ENCODE measurements at regions not wholly inside any gene's neighbourhood (a gene's known extent, or its start where the extent isn't known, plus 50 kb on each side); places are given as distances from the start of the nearest gene placed in this dataset.

DNA sequence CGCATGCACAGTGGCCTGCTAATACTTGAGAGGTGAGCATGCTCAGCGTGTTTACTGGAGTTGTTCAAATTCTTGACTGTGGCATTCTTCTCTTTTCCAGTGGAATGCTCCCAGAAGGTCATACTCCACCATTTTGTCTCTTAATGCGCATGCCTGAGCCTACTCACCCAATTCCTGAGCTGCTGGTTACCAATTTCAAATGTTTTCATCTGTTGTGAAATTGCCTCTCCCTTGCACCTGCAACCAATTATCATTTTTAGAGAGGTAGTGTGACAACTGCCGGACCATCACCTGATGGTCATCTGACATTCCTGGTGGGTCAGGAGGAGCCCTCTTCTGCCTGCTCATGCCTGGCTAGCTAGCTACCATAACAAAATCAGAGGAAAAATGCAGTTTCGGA lies 82.2 kb upstream of the LIFR start:
- H3K36me3 ChIP-seq = no peaks in the 10 kb centered on the region
- no peak for TF ChIP-seq POLR2A (IDR thresholded peaks at IDR 0.05)
- ATAC-seq (no peak), DNase-seq (no peak)
- H3K4me3 ChIP-seq = no peak overlapping the region
- no peaks in the 10 kb centered on the region for H3K27me3 ChIP-seq
- intact Hi-C loops (cut with DNase I; ENCODE audit: low total_unique reads) = no loop called here
- H3K27ac ChIP-seq = no peak overlapping the region
- no peaks in the 10 kb centered on the region for H3K9me3 ChIP-seq
- in situ Hi-C loops (cut with MboI; ENCODE audit: low sequenced_read_pairs in 4 of 4) = no loop called here
- H3K4me1 ChIP-seq = no peaks in the 10 kb centered on the region

DNA sequence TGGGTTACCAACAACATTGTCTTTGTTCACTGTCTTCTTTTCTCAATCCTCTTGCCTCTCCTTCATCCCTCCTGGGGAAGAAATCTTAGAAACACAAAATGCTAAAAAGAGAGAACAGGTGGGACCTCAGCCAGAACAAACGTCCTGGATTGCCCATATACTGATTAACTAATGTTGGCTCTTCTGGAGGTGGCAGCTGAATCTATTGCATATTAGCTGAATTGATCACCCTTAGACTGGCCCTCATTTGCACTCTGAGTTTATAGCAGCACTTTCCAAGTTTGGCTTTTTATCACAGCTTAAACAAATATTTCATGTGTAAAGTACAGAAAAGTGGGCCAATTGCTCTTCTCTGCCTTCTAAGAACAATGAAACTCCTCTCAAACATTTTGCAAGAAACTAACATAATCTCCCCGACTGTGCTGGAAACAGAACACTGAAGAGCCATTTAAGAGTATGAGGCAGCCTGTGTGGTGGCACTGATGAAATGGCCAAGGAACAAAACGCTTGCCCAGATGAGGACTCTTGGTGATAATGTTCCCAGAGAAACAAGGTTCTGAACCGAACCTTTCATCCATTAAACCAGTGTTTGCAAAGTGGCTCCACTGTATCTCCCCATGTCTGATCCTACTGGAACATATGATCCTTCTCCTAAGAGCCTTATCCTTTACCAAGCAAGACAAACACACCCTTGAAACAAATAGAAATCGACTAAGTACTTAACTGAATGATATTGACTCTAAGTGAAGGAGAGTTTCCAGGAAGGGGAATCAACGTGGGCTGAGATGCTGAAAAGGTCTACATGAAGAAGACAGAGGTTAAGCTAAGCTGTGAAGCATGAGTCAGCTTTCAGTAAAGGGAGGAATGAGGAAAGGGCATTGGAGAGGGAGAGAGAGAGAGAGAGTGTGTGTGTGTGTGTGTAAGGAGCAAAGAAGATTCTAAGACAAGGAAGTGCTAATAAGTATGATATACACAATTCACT lies 83.2 kb upstream of the LIFR start:
- H3K27ac ChIP-seq = no peak overlapping the region
- in situ Hi-C loops (cut with MboI; ENCODE audit: low sequenced_read_pairs in 4 of 4) (no loop called here), intact Hi-C loops (cut with DNase I; ENCODE audit: low total_unique reads) (no loop called here)
- ATAC-seq (no peak), DNase-seq (no peak)
- H3K9me3 ChIP-seq = no peaks in the 10 kb centered on the region
- no peak overlapping the region for H3K4me3 ChIP-seq
- no peak for TF ChIP-seq POLR2A (IDR thresholded peaks at IDR 0.05)
- TF ChIP-seq, protein P1, sequence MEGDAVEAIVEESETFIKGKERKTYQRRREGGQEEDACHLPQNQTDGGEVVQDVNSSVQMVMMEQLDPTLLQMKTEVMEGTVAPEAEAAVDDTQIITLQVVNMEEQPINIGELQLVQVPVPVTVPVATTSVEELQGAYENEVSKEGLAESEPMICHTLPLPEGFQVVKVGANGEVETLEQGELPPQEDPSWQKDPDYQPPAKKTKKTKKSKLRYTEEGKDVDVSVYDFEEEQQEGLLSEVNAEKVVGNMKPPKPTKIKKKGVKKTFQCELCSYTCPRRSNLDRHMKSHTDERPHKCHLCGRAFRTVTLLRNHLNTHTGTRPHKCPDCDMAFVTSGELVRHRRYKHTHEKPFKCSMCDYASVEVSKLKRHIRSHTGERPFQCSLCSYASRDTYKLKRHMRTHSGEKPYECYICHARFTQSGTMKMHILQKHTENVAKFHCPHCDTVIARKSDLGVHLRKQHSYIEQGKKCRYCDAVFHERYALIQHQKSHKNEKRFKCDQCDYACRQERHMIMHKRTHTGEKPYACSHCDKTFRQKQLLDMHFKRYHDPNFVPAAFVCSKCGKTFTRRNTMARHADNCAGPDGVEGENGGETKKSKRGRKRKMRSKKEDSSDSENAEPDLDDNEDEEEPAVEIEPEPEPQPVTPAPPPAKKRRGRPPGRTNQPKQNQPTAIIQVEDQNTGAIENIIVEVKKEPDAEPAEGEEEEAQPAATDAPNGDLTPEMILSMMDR (IDR thresholded peaks at IDR 0.05 in 4 of 5, conservative IDR thresholded peaks at IDR 0.05 in 1 of 5) = no peak
- no peaks in the 10 kb centered on the region for H3K36me3 ChIP-seq
- H3K4me1 ChIP-seq = no peaks in the 10 kb centered on the region
- H3K27me3 ChIP-seq = no peaks in the 10 kb centered on the region

DNA sequence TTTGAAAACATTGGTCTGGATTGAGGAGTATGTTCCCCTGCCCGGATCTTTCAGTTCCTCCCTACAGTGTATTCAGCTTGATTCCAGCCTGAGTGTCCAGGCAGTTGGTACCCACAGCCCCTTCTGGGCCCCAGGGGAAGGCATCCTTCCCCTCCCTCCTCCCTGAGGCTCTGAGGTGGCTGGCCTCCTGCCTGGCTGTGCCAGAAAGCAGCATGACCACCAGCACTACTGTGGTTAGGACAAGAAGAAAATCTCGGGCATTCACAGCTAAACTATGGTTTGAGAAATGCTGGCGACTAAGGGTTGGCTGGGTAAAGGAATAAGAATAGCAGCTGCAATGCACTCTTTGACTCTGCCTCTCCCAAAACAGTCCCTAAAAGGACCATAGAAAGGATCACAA lies 84.6 kb upstream of the LIFR start:
- no peaks in the 10 kb centered on the region for H3K9me3 ChIP-seq
- no peak for TF ChIP-seq POLR2A (IDR thresholded peaks at IDR 0.05)
- TF ChIP-seq, protein P1 (IDR thresholded peaks at IDR 0.05 in 4 of 5, conservative IDR thresholded peaks at IDR 0.05 in 1 of 5) = no peak
- H3K4me3 ChIP-seq = no peak overlapping the region
- no peaks in the 10 kb centered on the region for H3K27me3 ChIP-seq
- DNase-seq (no peak), ATAC-seq (peak in 1 of 2 donors; percentile 32)
- intact Hi-C loops (cut with DNase I; ENCODE audit: low total_unique reads) = no loop called here
- no peaks in the 10 kb centered on the region for H3K36me3 ChIP-seq
- no peak overlapping the region for H3K27ac ChIP-seq
- no peaks in the 10 kb centered on the region for H3K4me1 ChIP-seq
- in situ Hi-C loops (cut with MboI; ENCODE audit: low sequenced_read_pairs in 4 of 4) = no loop called here

DNA sequence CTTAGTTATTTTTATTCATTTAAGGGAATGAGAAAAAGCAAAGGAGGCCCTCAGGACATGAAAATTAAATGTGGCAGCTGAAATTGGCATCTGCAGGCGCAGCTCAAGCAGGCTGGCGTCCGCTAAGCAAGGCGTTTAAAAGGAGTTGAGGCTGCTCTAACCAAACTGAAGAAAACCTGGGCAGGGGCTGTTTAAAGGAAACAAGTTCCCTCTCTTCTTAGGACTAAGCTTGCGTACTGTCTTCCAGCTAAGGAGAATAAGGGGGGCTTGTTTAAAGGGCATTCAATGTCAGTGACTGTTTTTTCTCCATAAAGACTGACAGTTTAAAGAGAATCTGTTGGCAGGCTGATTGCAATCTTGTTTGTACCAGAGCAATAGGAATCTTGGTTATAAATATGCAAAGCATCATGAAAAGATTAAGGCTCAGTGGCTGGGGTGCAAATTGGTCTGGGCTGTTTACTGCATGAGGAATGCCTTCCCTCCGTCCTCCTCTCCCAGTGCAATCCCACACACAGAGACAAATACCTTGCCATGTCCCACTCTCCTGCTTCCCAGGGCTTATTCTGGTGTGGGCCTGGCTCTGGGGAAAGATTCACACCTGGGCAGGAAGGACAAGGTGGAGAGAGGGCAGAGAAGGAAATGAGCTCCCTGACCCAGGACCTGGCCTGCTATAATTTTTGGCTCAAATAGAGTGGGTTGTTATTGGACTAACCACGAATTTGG lies 85.9 kb upstream of the LIFR start:
- ATAC-seq (no peak), DNase-seq (no peak)
- Histone ChIP-seq H3K9me3 (no peaks in the 10 kb centered on the region), H3K27me3 (no peaks in the 10 kb centered on the region), H3K27ac (no peak overlapping the region), H3K4me1 (no peaks in the 10 kb centered on the region), H3K4me3 (no peak overlapping the region), H3K36me3 (no peaks in the 10 kb centered on the region)
- in situ Hi-C loops (cut with MboI; ENCODE audit: low sequenced_read_pairs in 4 of 4) (no loop called here), intact Hi-C loops (cut with DNase I; ENCODE audit: low total_unique reads) (no loop called here)
- TF ChIP-seq POLR2A (IDR thresholded peaks at IDR 0.05) = no peak
- TF ChIP-seq, protein P1 (IDR thresholded peaks at IDR 0.05 in 4 of 5, conservative IDR thresholded peaks at IDR 0.05 in 1 of 5) = no peak

DNA sequence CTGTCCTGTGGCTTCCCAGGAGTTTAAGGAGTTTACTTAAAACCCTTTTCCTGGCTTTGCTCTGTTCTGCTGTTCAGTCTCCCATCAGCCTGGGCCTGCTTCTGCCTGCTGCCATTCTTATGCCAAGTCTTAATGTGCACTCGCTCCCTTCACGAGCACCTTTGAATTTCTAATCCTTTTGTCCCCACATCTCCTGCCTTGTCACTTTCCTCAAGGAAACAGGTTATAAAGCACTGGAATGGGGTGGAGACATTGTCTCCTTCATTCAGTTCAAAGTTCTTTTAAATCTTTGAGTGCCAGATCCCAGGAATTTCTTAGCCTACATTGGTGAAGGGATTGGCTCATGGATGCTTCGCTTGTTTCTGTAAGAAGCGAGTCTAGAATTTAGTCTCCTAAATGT lies 87.2 kb upstream of the LIFR start:
- H3K4me3 ChIP-seq = no peak overlapping the region

More for the DNA sequence above, 87.2 kb upstream of the LIFR start:
- H3K27me3 ChIP-seq = no peaks in the 10 kb centered on the region
- no peaks in the 10 kb centered on the region for H3K36me3 ChIP-seq
- TF ChIP-seq POLR2A (IDR thresholded peaks at IDR 0.05) = no peak
- TF ChIP-seq, protein P1 (IDR thresholded peaks at IDR 0.05 in 4 of 5, conservative IDR thresholded peaks at IDR 0.05 in 1 of 5) = no peak
- no peak for ATAC-seq
- intact Hi-C loops (cut with DNase I; ENCODE audit: low total_unique reads) = no loop called here
- no peaks in the 10 kb centered on the region for H3K4me1 ChIP-seq
- no peak overlapping the region for H3K27ac ChIP-seq
- no peak for DNase-seq
- in situ Hi-C loops (cut with MboI; ENCODE audit: low sequenced_read_pairs in 4 of 4) = no loop called here
- no peaks in the 10 kb centered on the region for H3K9me3 ChIP-seq
